Hepatocyte (in vitro differentiated cells): ENCODE measurements at regions not wholly inside any gene's neighbourhood (a gene's known extent, or its start where the extent isn't known, plus 50 kb on each side); places are given as distances from the start of the nearest gene placed in this dataset.
"Not testable (repeated sequence)": the region's sequence is repeated elsewhere in the genome, so short reads cannot be mapped to it uniquely, and the experiment has no call there.

ENCODE experiments used
- DNase-seq: peaks from one replicate; pipeline ENCODE4 v3.0.0-alpha.2; 2016; ENCODE audit warnings: low spot score
- H2AFZ ChIP-seq: fragments of 200-600 bp; sonication (generic); 2 replicates; pipeline ENCODE4 v1.6.0; 2016; ENCODE audit warnings: antibody characterized with exemption, mild to moderate bottlenecking
- H3K27ac ChIP-seq: fragments of 200-600 bp; sonication (generic); 2 replicates; pipeline ENCODE4 v1.5.1; 2016; ENCODE audit warnings: mild to moderate bottlenecking
- H3K27me3 ChIP-seq: fragments of 200-600 bp; sonication (generic); 2 replicates; pipeline ENCODE4 v1.6.1; 2016
- H3K36me3 ChIP-seq: fragments of 200-600 bp; sonication (generic); replicated peaks from 2 replicates; pipeline ENCODE4 v1.5.1; 2016; ENCODE audit warnings: low read depth; ENCODE audit not compliant: insufficient read depth
- H3K4me1 ChIP-seq: fragments of 200-600 bp; sonication (generic); 2 replicates; pipeline ENCODE4 v1.5.1; 2016; ENCODE audit warnings: mild to moderate bottlenecking, moderate library complexity; ENCODE audit not compliant: insufficient read depth
- H3K4me2 ChIP-seq: fragments of 200-600 bp; sonication (generic); 2 replicates; pipeline ENCODE4 v1.6.0; 2016
- H3K4me3 ChIP-seq: fragments of 200-600 bp; sonication (generic); 2 replicates; pipeline ENCODE4 v1.5.1; 2016; ENCODE audit warnings: mild to moderate bottlenecking
- H3K79me2 ChIP-seq: fragments of 200-600 bp; sonication (generic); 2 replicates; pipeline ENCODE4 v1.6.0; 2017; ENCODE audit warnings: mild to moderate bottlenecking
- H3K9me2 ChIP-seq: fragments of 200-600 bp; sonication (generic); replicated peaks from 2 replicates; pipeline ENCODE4 v1.6.0; 2017; ENCODE audit warnings: mild to moderate bottlenecking; ENCODE audit not compliant: insufficient read depth
- H3K9me3 ChIP-seq: fragments of 200-600 bp; sonication (generic); 2 replicates; pipeline ENCODE4 v1.5.1; 2016; ENCODE audit warnings: low read depth, mild to moderate bottlenecking
- H4K20me1 ChIP-seq: fragments of 200-600 bp; sonication (generic); 2 replicates; pipeline ENCODE4 v1.6.0; 2016; ENCODE audit warnings: mild to moderate bottlenecking; ENCODE audit not compliant: insufficient read depth, poor library complexity, severe bottlenecking
- EZH2 ChIP-seq: fragments of 200-600 bp; sonication (generic); IDR thresholded peaks from 2 replicates; pipeline ENCODE4 v1.6.1; 2016; ENCODE audit warnings: antibody characterized with exemption, mild to moderate bottlenecking, borderline replicate concordance
- EZH2phosphoT487 ChIP-seq: fragments of 200-600 bp; sonication (generic); IDR thresholded peaks from one replicate; pipeline ENCODE4 v1.6.1; 2018; ENCODE audit warnings: antibody characterized with exemption, mild to moderate bottlenecking, low read depth, moderate library complexity; ENCODE audit not compliant: unreplicated experiment, severe bottlenecking
- WGBS: methylation state at CpG from one replicate; pipeline ENCODE4 v1.1.6; 2016; ENCODE audit warnings: low lambda C conversion rate; ENCODE audit errors: missing lambda C conversion rate; 5-methylcytosine and 5-hydroxymethylcytosine counted together
- TF ChIP-seq, protein P1 (sequence below): fragments of 200-600 bp; sonication (generic); IDR thresholded peaks from 2 replicates; pipeline ENCODE4 v1.5.1; 2016; ENCODE audit warnings: antibody characterized with exemption, mild to moderate bottlenecking; ENCODE audit not compliant: poor library complexity

GRCh38 chr16:29126057-29126494, 141.2 kb downstream of the LAT start:
- Histone ChIP-seq H3K4me1 (no peaks in the 10 kb centered on the region), H3K4me2 (no peak overlapping the region), H3K4me3 (no peak overlapping the region), H3K9me2 (no peaks in the 10 kb centered on the region), H3K36me3 (no peaks in the 10 kb centered on the region), H3K27me3 (no peaks in the 10 kb centered on the region), H3K79me2 (no peaks in the 10 kb centered on the region), H4K20me1 (no peaks in the 10 kb centered on the region), H3K27ac (no peak overlapping the region), H2AFZ (no peak overlapping the region), H3K9me3 (no peaks in the 10 kb centered on the region)
- TF ChIP-seq, protein P1, sequence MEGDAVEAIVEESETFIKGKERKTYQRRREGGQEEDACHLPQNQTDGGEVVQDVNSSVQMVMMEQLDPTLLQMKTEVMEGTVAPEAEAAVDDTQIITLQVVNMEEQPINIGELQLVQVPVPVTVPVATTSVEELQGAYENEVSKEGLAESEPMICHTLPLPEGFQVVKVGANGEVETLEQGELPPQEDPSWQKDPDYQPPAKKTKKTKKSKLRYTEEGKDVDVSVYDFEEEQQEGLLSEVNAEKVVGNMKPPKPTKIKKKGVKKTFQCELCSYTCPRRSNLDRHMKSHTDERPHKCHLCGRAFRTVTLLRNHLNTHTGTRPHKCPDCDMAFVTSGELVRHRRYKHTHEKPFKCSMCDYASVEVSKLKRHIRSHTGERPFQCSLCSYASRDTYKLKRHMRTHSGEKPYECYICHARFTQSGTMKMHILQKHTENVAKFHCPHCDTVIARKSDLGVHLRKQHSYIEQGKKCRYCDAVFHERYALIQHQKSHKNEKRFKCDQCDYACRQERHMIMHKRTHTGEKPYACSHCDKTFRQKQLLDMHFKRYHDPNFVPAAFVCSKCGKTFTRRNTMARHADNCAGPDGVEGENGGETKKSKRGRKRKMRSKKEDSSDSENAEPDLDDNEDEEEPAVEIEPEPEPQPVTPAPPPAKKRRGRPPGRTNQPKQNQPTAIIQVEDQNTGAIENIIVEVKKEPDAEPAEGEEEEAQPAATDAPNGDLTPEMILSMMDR = no peak
- TF ChIP-seq EZH2phosphoT487 (no peak), EZH2 (no peak)
- no peak for DNase-seq
- 93% methylated on average over 15 of the region's 15 CpGs for WGBS

GRCh38 chr16:29124828-29125227, 140.0 kb downstream of the LAT start:
- TF ChIP-seq EZH2phosphoT487 (no peak), EZH2 (no peak)
- TF ChIP-seq, protein P1 = no peak
- Histone ChIP-seq H2AFZ (no peak overlapping the region), H3K4me1 (no peaks in the 10 kb centered on the region), H3K79me2 (no peaks in the 10 kb centered on the region), H3K9me3 (no peaks in the 10 kb centered on the region), H3K36me3 (no peaks in the 10 kb centered on the region), H3K9me2 (no peaks in the 10 kb centered on the region), H4K20me1 (no peaks in the 10 kb centered on the region), H3K4me3 (no peak overlapping the region), H3K27me3 (no peaks in the 10 kb centered on the region), H3K4me2 (no peak overlapping the region), H3K27ac (no peak overlapping the region)
- DNase-seq = no peak
- WGBS = 94% methylated on average over 8 of the region's 8 CpGs

DNA sequence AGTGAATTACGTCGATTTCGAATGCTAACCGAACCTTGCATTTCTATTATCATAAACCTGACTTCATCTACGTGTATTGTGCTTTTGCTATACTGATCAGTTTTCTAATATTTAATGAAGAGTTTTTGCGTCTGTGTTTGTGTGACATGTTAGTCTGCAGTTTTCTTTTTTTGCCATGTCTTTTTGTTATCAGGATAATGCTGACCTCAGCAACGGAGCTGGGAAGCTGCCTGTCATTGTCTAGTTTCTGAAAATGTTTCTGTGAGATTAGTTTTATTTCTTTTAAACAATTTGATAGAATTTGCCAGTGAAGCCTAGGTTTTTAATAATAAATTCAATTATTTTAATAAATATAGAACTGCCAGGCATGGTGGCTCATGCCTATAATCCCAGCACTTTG, 139.3 kb downstream of the LAT start:
- not testable (repeated sequence) for H3K9me2 ChIP-seq, H3K4me3 ChIP-seq, H3K79me2 ChIP-seq, H3K36me3 ChIP-seq, H4K20me1 ChIP-seq, H3K4me1 ChIP-seq, H3K27ac ChIP-seq, DNase-seq, H3K4me2 ChIP-seq, H3K27me3 ChIP-seq, H2AFZ ChIP-seq, H3K9me3 ChIP-seq
- WGBS = 89% methylated on average over 7 of the region's 7 CpGs

- not testable (repeated sequence) for H3K36me3 ChIP-seq, H3K27ac ChIP-seq, H3K4me1 ChIP-seq, H3K4me2 ChIP-seq, H3K9me2 ChIP-seq, H3K79me2 ChIP-seq, H3K27me3 ChIP-seq, H4K20me1 ChIP-seq, DNase-seq, H3K9me3 ChIP-seq, H3K4me3 ChIP-seq, H2AFZ ChIP-seq
- WGBS = 64% methylated on average over 11 of the region's 11 CpGs
These were observed 135.8 kb downstream of the LAT start for GRCh38 chr16:29120680-29121079.

DNA sequence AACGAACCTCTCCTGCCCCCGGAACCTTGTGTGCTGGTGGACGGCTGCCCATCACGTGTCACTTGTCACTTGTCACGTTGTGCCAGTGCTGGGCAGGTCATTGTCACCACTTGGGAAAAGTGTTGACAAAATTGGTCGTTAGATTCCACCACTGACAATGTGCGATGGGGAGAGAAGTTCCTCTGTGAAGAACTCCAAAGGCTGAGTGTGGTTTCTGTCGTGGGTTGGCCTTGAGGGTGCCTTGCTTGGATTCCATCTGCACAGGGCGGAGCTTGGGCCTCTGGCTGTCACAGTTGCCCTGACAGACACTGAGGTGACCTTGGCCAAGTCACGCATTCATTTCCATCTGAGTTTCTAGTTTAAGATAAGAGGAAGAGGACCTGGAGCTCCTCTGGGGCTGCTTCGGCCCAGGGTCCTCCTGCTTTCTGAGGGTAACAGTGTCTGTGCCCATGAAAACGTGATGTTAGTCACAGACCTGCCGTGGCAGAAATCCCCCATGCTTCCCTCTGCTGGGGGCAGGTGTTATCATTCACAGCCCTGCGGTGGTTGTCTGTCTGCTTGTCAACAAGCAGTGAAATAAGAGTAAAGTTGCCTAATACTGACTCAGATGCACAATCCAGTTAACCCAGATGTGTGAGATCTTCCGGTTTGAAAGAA, 133.6 kb downstream of the LAT start:
- 79% methylated on average over 15 of the region's 15 CpGs for WGBS
- not testable (repeated sequence) for H3K36me3 ChIP-seq, H2AFZ ChIP-seq, H3K79me2 ChIP-seq, H3K27me3 ChIP-seq, DNase-seq, H3K27ac ChIP-seq, H3K4me3 ChIP-seq, H3K9me3 ChIP-seq, H3K9me2 ChIP-seq, H3K4me1 ChIP-seq, H4K20me1 ChIP-seq, H3K4me2 ChIP-seq
